Right lobe of liver (tissue), 6 donors: ENCODE measurements at regions not wholly inside any gene's neighbourhood (a gene's known extent, or its start where the extent isn't known, plus 50 kb on each side); places are given as distances from the start of the nearest gene placed in this dataset.

Experiments
- ATAC-seq, 4 donors: fragments of 200-7000 bp; cut with Tn5 transposase; one replicate each; pipeline ENCODE4 v1.9.1; 2020; ENCODE audit warnings: mild to moderate bottlenecking in 4 of 4, moderate library complexity in 4 of 4
- DNase-seq, 3 donors: peaks; one replicate each; pipeline ENCODE4 v3.0.0-alpha.2; 2020
- H3K27ac ChIP-seq, 3 donors: fragments of 200-600 bp; one replicate each; pipeline ENCODE4 v1.8.0; 2022
- H3K27me3 ChIP-seq, 2 donors: fragments of 200-600 bp; one replicate each; pipeline ENCODE4 v1.8.0; 2022
- H3K36me3 ChIP-seq, 4 donors: fragments of 200-600 bp; sonication (generic) in 1 of 4; one replicate each; pipeline versions ENCODE4 v1.5.1 to v1.8.0; 2017 to 2022; ENCODE audit warnings: control low read depth in 1 of 4
- H3K4me1 ChIP-seq, 4 donors: fragments of 200-600 bp; sonication (generic) in 1 of 4; one replicate each; pipeline versions ENCODE4 v1.5.1 to v1.8.0; 2017 to 2022; ENCODE audit warnings: control low read depth in 1 of 4
- H3K4me3 ChIP-seq, 3 donors: fragments of 200-600 bp; one replicate each; pipeline ENCODE4 v1.8.0; 2022
- H3K9me3 ChIP-seq, 4 donors: fragments of 200-600 bp; sonication (generic) in 1 of 4; one replicate each; pipeline versions ENCODE4 v1.5.1 to v1.8.0; 2017 to 2022; ENCODE audit warnings: control low read depth in 1 of 4
- CTCF ChIP-seq, 4 donors: fragments of 200-600 bp in 3 of 4; fragments of 450-650 bp in 1 of 4; IDR thresholded peaks; one replicate each; pipeline versions ENCODE4 v1.5.1 to v1.8.0; 2016 to 2022; ENCODE audit warnings: antibody characterized with exemption in 4 of 4, mild to moderate bottlenecking in 2 of 4
- POLR2A ChIP-seq: fragments of 450-650 bp; IDR thresholded peaks from one replicate; pipeline ENCODE4 v1.6.1; 2017; ENCODE audit warnings: antibody characterized with exemption, mild to moderate bottlenecking
- WGBS: methylation state at CpG from one replicate; pipeline ENCODE4 v1.1.6; 2018; ENCODE audit warnings: low coverage, low lambda C conversion rate; ENCODE audit not compliant: insufficient coverage; ENCODE audit errors: missing lambda C conversion rate; 5-methylcytosine and 5-hydroxymethylcytosine counted together
- intact Hi-C, 2 donors: fragments of 100-400 bp; cut with DNase I; formaldehyde crosslinking; loops; one replicate each; pipeline versions ENCODE4 v1.11.2 to v1.14.1; 2022
- donor health status: DM: no; HTN: yes; CAD: no.
- donor health status: DM: no; HTN: no; CAD: no.
- donor health status: DM: no; HTN: no; CAD: no.
- donor health status: DM: no; HTN: yes; CAD: no.
- donor health status: DM: no; HTN: yes; CAD: no.

GRCh38 chrX:39874202-39874816 lies 223.4 kb downstream of the BCOR start:
- WGBS = 65% methylated on average over 2 of the region's 5 CpGs

GRCh38 chrX:39875834-39876628 lies 221.7 kb downstream of the BCOR start:
- TF ChIP-seq POLR2A = no peak
- no peak for TF ChIP-seq CTCF (IDR thresholded peaks at IDR 0.05)
- H3K36me3 ChIP-seq = no peaks in the 10 kb centered on the region
- H3K4me3 ChIP-seq = no peak overlapping the region
- DNase-seq (no peak), ATAC-seq (peak in 2 of 4 donors; percentile 20 to 50)
- intact Hi-C loops = no loop called here
- no peaks in the 10 kb centered on the region for H3K4me1 ChIP-seq
- H3K27ac ChIP-seq = no peak overlapping the region
- 51% methylated on average over 6 of the region's 15 CpGs for WGBS
- no peaks in the 10 kb centered on the region for H3K27me3 ChIP-seq
- no peaks in the 10 kb centered on the region for H3K9me3 ChIP-seq

More at GRCh38 chrX:39874202-39874816, 223.4 kb downstream of the BCOR start:
- no peak for TF ChIP-seq CTCF (IDR thresholded peaks at IDR 0.05)
- no peak for TF ChIP-seq POLR2A
- H3K27ac ChIP-seq = no peak overlapping the region
- no peaks in the 10 kb centered on the region for H3K36me3 ChIP-seq
- no peak overlapping the region for H3K4me3 ChIP-seq
- ATAC-seq (no peak), DNase-seq (no peak)
- no peaks in the 10 kb centered on the region for H3K27me3 ChIP-seq
- no peaks in the 10 kb centered on the region for H3K4me1 ChIP-seq
- no peaks in the 10 kb centered on the region for H3K9me3 ChIP-seq
- intact Hi-C loops = no loop called here

GRCh38 chrX:39877905-39878304 lies 219.9 kb downstream of the BCOR start:
- no peak for DNase-seq

GRCh38 chrX:39883666-39884065 lies 214.1 kb downstream of the BCOR start:
- no peak for TF ChIP-seq CTCF (IDR thresholded peaks at IDR 0.05)
- TF ChIP-seq POLR2A = no peak

More at GRCh38 chrX:39877905-39878304, 219.9 kb downstream of the BCOR start:
- WGBS = 46% methylated on average over 15 of the region's 18 CpGs
- Histone ChIP-seq H3K4me1 (no peaks in the 10 kb centered on the region), H3K27ac (no peak overlapping the region), H3K4me3 (no peak overlapping the region), H3K27me3 (no peaks in the 10 kb centered on the region), H3K9me3 (no peaks in the 10 kb centered on the region), H3K36me3 (no peaks in the 10 kb centered on the region)
- no peak for ATAC-seq
- intact Hi-C loops = no loop called here
- TF ChIP-seq CTCF (IDR thresholded peaks at IDR 0.05) (no peak), POLR2A (no peak)

More at GRCh38 chrX:39883666-39884065, 214.1 kb downstream of the BCOR start:
- no peak overlapping the region for H3K4me3 ChIP-seq
- intact Hi-C loops = no loop called here
- 60% methylated on average over 3 of the region's 3 CpGs for WGBS
- DNase-seq (no peak), ATAC-seq (no peak)
- H3K4me1 ChIP-seq = no peaks in the 10 kb centered on the region
- H3K36me3 ChIP-seq = no peaks in the 10 kb centered on the region
- no peaks in the 10 kb centered on the region for H3K27me3 ChIP-seq
- H3K9me3 ChIP-seq = no peaks in the 10 kb centered on the region
- H3K27ac ChIP-seq = no peak overlapping the region
